ENCODE measurements at regions not wholly inside any gene's neighbourhood (a gene's known extent, or its start where the extent isn't known, plus 50 kb on each side); places are given as distances from the start of the nearest gene placed in this dataset.

DNA sequence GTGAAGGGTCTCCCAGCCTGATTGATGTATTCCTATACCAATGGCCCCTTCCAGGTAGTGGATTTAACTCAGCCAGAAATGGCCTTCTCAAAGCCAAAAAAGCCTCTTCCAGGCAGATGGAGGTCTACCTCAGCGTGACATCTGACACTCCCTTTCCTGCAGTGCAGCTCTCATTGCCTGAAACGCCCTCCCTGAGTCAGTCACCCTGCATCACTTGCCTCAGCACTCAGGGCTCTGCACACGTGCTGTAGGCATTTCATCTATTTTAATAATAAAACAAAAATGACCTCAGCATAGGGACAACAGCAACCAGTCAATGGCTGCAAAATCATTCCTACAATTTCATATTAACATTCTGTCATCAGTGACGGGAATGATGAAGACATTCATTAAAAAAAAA, 64.4 kb upstream of the GJA5 start:
- no peaks in the 10 kb centered on the region for H3K9me3 Mint-ChIP-seq
- H3K27me3 ChIP-seq (ENCODE audit: control insufficient read depth, insufficient read depth, low read length) = no peaks in the 10 kb centered on the region
- H3K4me1 ChIP-seq (ENCODE audit: control insufficient read depth, insufficient read depth, low read length) = no peaks in the 10 kb centered on the region

DNA sequence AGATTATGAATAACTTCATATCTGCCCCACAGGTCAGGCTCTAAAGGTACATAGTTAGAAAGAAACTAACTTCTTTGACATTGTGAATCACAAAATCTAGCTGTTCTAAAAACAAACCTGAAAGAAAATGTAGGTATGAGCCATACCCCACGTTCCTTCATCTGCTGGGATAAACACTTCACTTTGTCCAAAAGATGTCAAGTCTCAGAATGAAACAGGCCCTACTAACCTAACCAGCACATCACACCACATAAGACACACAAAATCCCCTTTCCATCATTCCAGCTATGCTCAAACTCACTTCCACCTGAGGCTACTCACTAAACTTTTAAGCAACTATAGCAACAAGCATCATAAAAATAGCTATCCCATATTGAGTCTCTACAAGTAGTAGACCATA, 65.2 kb upstream of the GJA5 start:
- no peak overlapping the region for H3K27ac Mint-ChIP-seq
- H3K36me3 ChIP-seq (ENCODE audit: control insufficient read depth, insufficient read depth, low read length) = no peaks in the 10 kb centered on the region
- H3K9me3 ChIP-seq (ENCODE audit: control insufficient read depth, insufficient read depth, low read length) = no peaks in the 10 kb centered on the region
- DNase-seq = no peak
- intact Hi-C loops (cut with micrococcal nuclease) = no loop called here
- WGBS (ENCODE audit: insufficient coverage) = 73% methylated on average over 1 of the region's 1 CpG
- H3K4me3 ChIP-seq (ENCODE audit: low read length) = no peak overlapping the region
- no peaks in the 10 kb centered on the region for H3K9me3 Mint-ChIP-seq
- H3K4me1 ChIP-seq (ENCODE audit: control insufficient read depth, insufficient read depth, low read length) = no peaks in the 10 kb centered on the region
- H3K36me3 Mint-ChIP-seq = no peaks in the 10 kb centered on the region
- ATAC-seq = no peak
- H3K27me3 Mint-ChIP-seq (ENCODE audit: low read depth in 2 of 2) = peaks cover 8 to 53% of the 10 kb centered on the region in 2 donors
- no peaks in the 10 kb centered on the region for H3K4me1 Mint-ChIP-seq
- H3K27me3 ChIP-seq (ENCODE audit: control insufficient read depth, insufficient read depth, low read length) = no peaks in the 10 kb centered on the region
- no peak overlapping the region for H3K27ac ChIP-seq (ENCODE audit: low read length)
- TF ChIP-seq, protein P1, sequence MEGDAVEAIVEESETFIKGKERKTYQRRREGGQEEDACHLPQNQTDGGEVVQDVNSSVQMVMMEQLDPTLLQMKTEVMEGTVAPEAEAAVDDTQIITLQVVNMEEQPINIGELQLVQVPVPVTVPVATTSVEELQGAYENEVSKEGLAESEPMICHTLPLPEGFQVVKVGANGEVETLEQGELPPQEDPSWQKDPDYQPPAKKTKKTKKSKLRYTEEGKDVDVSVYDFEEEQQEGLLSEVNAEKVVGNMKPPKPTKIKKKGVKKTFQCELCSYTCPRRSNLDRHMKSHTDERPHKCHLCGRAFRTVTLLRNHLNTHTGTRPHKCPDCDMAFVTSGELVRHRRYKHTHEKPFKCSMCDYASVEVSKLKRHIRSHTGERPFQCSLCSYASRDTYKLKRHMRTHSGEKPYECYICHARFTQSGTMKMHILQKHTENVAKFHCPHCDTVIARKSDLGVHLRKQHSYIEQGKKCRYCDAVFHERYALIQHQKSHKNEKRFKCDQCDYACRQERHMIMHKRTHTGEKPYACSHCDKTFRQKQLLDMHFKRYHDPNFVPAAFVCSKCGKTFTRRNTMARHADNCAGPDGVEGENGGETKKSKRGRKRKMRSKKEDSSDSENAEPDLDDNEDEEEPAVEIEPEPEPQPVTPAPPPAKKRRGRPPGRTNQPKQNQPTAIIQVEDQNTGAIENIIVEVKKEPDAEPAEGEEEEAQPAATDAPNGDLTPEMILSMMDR (IDR thresholded peaks at IDR 0.05) = no peak
- no peak overlapping the region for H3K4me3 Mint-ChIP-seq

More for the DNA sequence above, 64.4 kb upstream of the GJA5 start:
- no peaks in the 10 kb centered on the region for H3K36me3 ChIP-seq (ENCODE audit: control insufficient read depth, insufficient read depth, low read length)
- intact Hi-C loops (cut with micrococcal nuclease) = no loop called here
- peaks cover 7 to 57% of the 10 kb centered on the region in 2 donors for H3K27me3 Mint-ChIP-seq (ENCODE audit: low read depth in 2 of 2)
- no peaks in the 10 kb centered on the region for H3K4me1 Mint-ChIP-seq
- no peak overlapping the region for H3K27ac ChIP-seq (ENCODE audit: low read length)
- no peaks in the 10 kb centered on the region for H3K36me3 Mint-ChIP-seq
- 82% methylated on average over 3 of the region's 4 CpGs for WGBS (ENCODE audit: insufficient coverage)
- H3K4me3 ChIP-seq (ENCODE audit: low read length) = no peak overlapping the region
- TF ChIP-seq, protein P1 (IDR thresholded peaks at IDR 0.05) = no peak
- H3K9me3 ChIP-seq (ENCODE audit: control insufficient read depth, insufficient read depth, low read length) = no peaks in the 10 kb centered on the region
- no peak for ATAC-seq
- H3K27ac Mint-ChIP-seq = no peak overlapping the region
- no peak overlapping the region for H3K4me3 Mint-ChIP-seq
- no peak for DNase-seq

DNA sequence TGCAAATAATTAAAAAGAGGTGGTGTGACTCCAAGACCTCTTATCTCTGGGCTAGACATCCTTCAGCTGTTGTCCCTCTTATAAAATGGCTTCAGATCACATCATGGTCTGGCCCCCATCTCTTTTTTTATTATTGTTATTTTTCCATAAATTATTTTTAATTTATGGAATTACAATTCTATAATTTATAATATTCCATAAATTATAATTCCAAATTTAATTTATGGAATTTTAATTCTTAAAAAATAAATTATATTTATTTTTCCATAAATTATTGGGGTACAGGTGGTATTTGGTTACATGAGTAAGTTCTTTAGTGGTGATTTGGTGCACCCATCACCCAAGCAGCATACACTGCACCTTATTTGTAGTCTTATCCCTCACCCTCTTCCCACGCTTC, 65.9 kb upstream of the GJA5 start:
- Histone ChIP-seq H3K27ac (ENCODE audit: low read length) (no peak overlapping the region), H3K4me1 (ENCODE audit: control insufficient read depth, insufficient read depth, low read length) (no peaks in the 10 kb centered on the region), H3K9me3 (ENCODE audit: control insufficient read depth, insufficient read depth, low read length) (no peaks in the 10 kb centered on the region), H3K4me3 (ENCODE audit: low read length) (no peak overlapping the region), H3K27me3 (ENCODE audit: control insufficient read depth, insufficient read depth, low read length) (no peaks in the 10 kb centered on the region), H3K36me3 (ENCODE audit: control insufficient read depth, insufficient read depth, low read length) (no peaks in the 10 kb centered on the region)
- no peaks in the 10 kb centered on the region for H3K9me3 Mint-ChIP-seq
- ATAC-seq (no peak), DNase-seq (no peak)
- TF ChIP-seq, protein P1 (IDR thresholded peaks at IDR 0.05) = no peak
- no peaks in the 10 kb centered on the region for H3K36me3 Mint-ChIP-seq
- H3K4me3 Mint-ChIP-seq = no peak overlapping the region
- H3K27me3 Mint-ChIP-seq (ENCODE audit: low read depth in 2 of 2) = peaks cover 14 to 54% of the 10 kb centered on the region in 2 donors
- no peaks in the 10 kb centered on the region for H3K4me1 Mint-ChIP-seq
- intact Hi-C loops (cut with micrococcal nuclease) = no loop called here
- H3K27ac Mint-ChIP-seq = no peak overlapping the region
- 93% methylated on average over 1 of the region's 1 CpG for WGBS (ENCODE audit: insufficient coverage)

DNA sequence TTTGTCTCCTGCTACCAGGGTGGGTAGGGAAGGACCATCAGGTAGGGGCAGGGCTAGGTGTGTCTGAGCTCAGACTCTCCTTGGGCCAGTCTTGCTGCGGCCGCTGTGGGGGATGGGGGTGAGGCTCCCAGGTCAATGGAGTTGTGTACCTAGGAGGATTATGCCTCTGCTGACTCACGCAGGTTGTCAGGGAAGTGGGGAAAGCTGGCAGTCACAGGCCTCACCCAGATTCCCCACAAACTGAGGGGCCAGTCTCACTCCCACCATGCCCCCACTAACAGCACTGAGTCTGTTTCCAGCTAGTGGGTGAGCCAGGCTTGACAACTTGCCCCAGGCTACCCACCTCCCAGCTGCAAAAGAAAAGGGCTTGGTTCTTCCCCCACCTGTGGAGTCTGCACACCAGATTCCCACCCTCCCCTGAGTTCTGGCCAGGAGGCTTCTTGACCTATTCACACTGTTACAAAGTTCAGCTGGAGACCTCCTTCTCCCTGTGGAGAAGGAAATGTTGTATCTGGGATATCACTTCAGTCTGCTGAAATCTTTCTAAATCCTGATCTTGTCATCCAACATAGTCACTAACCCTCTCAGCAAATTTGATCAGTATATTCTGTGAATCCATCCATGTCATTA, 69.2 kb upstream of the GJA8 start:
- H3K36me3 Mint-ChIP-seq = no peaks in the 10 kb centered on the region
- Histone ChIP-seq H3K4me1 (ENCODE audit: control insufficient read depth, insufficient read depth, low read length) (no peaks in the 10 kb centered on the region), H3K27ac (ENCODE audit: low read length) (no peak overlapping the region), H3K36me3 (ENCODE audit: control insufficient read depth, insufficient read depth, low read length) (no peaks in the 10 kb centered on the region), H3K27me3 (ENCODE audit: control insufficient read depth, insufficient read depth, low read length) (peaks cover 2% of the 10 kb centered on the region), H3K9me3 (ENCODE audit: control insufficient read depth, insufficient read depth, low read length) (no peaks in the 10 kb centered on the region), H3K4me3 (ENCODE audit: low read length) (no peak overlapping the region)
- TF ChIP-seq, protein P1 (IDR thresholded peaks at IDR 0.05) = no peak
- 95% methylated on average over 3 of the region's 3 CpGs for WGBS (ENCODE audit: insufficient coverage)
- H3K27ac Mint-ChIP-seq = no peak overlapping the region
- no peaks in the 10 kb centered on the region for H3K9me3 Mint-ChIP-seq
- H3K4me3 Mint-ChIP-seq = no peak overlapping the region
- ATAC-seq (no peak), DNase-seq (no peak)
- intact Hi-C loops (cut with micrococcal nuclease) = no loop called here
- H3K27me3 Mint-ChIP-seq (ENCODE audit: low read depth in 2 of 2) = peaks cover 38 to 55% of the 10 kb centered on the region in 2 donors
- H3K4me1 Mint-ChIP-seq = no peaks in the 10 kb centered on the region

All from natural killer cell (primary cell).